GM23338 (cell line): ENCODE measurements at regions not wholly inside any gene's neighbourhood (a gene's known extent, or its start where the extent isn't known, plus 50 kb on each side); places are given as distances from the start of the nearest gene placed in this dataset.

Experiments
- ATAC-seq: fragments of 200-7000 bp; cut with Tn5 transposase; 3 replicates; pipeline ENCODE4 v1.9.1; 2020
- DNase-seq: peaks from one replicate; pipeline ENCODE4 v3.0.0-alpha.2; 2015; ENCODE audit warnings: low spot score
- H2AFZ ChIP-seq: fragments of 200-600 bp; sonication (generic); 2 replicates; pipeline ENCODE4 v1.8.0; 2016; ENCODE audit warnings: antibody characterized with exemption, mild to moderate bottlenecking, moderate library complexity
- H3F3A ChIP-seq: fragments of 200-600 bp; sonication (generic); replicated peaks from 2 replicates; pipeline ENCODE4 v1.8.0; 2017; ENCODE audit warnings: antibody characterized with exemption, mixed run types, low read depth
- H3K27ac ChIP-seq: fragments of 200-600 bp; sonication (generic); 2 replicates; pipeline ENCODE4 v1.6.1; 2016; ENCODE audit warnings: low read depth
- H3K27me3 ChIP-seq: fragments of 200-600 bp; sonication (generic); 2 replicates; pipeline ENCODE4 v1.8.0; 2016; ENCODE audit warnings: mild to moderate bottlenecking, mixed run types, moderate library complexity; ENCODE audit not compliant: insufficient read depth
- H3K36me3 ChIP-seq: fragments of 200-600 bp; sonication (generic); 2 replicates; pipeline ENCODE4 v1.8.0; 2016; ENCODE audit warnings: mild to moderate bottlenecking; ENCODE audit not compliant: insufficient read depth
- H3K4me1 ChIP-seq: fragments of 200-600 bp; sonication (generic); 2 replicates; pipeline ENCODE4 v1.8.0; 2016; ENCODE audit warnings: mild to moderate bottlenecking, moderate library complexity; ENCODE audit not compliant: insufficient read depth
- H3K4me2 ChIP-seq: fragments of 200-600 bp; sonication (generic); 2 replicates; pipeline ENCODE4 v1.7.1; 2017; ENCODE audit warnings: mixed run types
- H3K4me3 ChIP-seq: fragments of 200-600 bp; sonication (generic); 2 replicates; pipeline ENCODE4 v1.6.1; 2016; ENCODE audit warnings: mixed run types
- H3K79me2 ChIP-seq: fragments of 200-600 bp; sonication (generic); replicated peaks from 2 replicates; pipeline ENCODE4 v1.8.0; 2017; ENCODE audit warnings: mild to moderate bottlenecking; ENCODE audit not compliant: insufficient read depth
- H3K9me2 ChIP-seq: fragments of 200-600 bp; sonication (generic); 2 replicates; pipeline ENCODE4 v1.8.0; 2017; ENCODE audit not compliant: insufficient read depth
- H4K20me1 ChIP-seq: fragments of 200-600 bp; sonication (generic); replicated peaks from 2 replicates; pipeline ENCODE4 v1.8.0; 2017; ENCODE audit warnings: mild to moderate bottlenecking; ENCODE audit not compliant: insufficient read depth
- H3K27ac Mint-ChIP-seq: 2 replicates; pipeline ENCODE4 v1.8.0; 2020; ENCODE audit warnings: inconsistent platforms, mild to moderate bottlenecking, moderate library complexity, mixed read lengths
- H3K27me3 Mint-ChIP-seq: 3 replicates; pipeline ENCODE4 v1.8.0; 2022; ENCODE audit warnings: low read depth, mild to moderate bottlenecking, moderate library complexity, mixed read lengths, inconsistent platforms; ENCODE audit not compliant: insufficient read depth, poor library complexity
- H3K36me3 Mint-ChIP-seq: 3 replicates; pipeline ENCODE4 v1.8.0; 2021; ENCODE audit warnings: low read depth, mild to moderate bottlenecking, inconsistent platforms, moderate library complexity, mixed read lengths
- H3K4me1 Mint-ChIP-seq: 3 replicates; pipeline ENCODE4 v1.8.0; 2020; ENCODE audit warnings: mild to moderate bottlenecking, inconsistent platforms, mixed read lengths
- H3K4me3 Mint-ChIP-seq: 3 replicates; pipeline ENCODE4 v1.8.0; 2021; ENCODE audit warnings: moderate library complexity, mild to moderate bottlenecking, inconsistent platforms, mixed read lengths
- H3K9me3 Mint-ChIP-seq: 3 replicates; pipeline ENCODE4 v1.8.0; 2020; ENCODE audit warnings: moderate library complexity, mild to moderate bottlenecking, inconsistent platforms, mixed read lengths
- CREB1 ChIP-seq: fragments of 250-450 bp; sonication (Bioruptor Pico); IDR thresholded peaks from 2 replicates; pipeline ENCODE4 v1.5.0; 2020; ENCODE audit warnings: low read depth, mild to moderate bottlenecking, moderate library complexity
- EZH2 ChIP-seq: fragments of 200-600 bp; sonication (generic); IDR thresholded peaks from one replicate; pipeline ENCODE4 v1.8.0; 2017; ENCODE audit warnings: antibody characterized with exemption, mild to moderate bottlenecking, low read depth; ENCODE audit not compliant: unreplicated experiment
- EZH2phosphoT487 ChIP-seq: fragments of 200-600 bp; sonication (generic); IDR thresholded peaks from one replicate; pipeline ENCODE4 v1.8.1; 2018; ENCODE audit warnings: antibody characterized with exemption; ENCODE audit not compliant: unreplicated experiment
- JUNB ChIP-seq: IDR thresholded peaks from one replicate; pipeline ENCODE4 v1.6.1; 2016; ENCODE audit warnings: antibody characterized with exemption; ENCODE audit not compliant: unreplicated experiment
- NANOG ChIP-seq: IDR thresholded peaks from 2 replicates; pipeline ENCODE4 v1.6.1; 2016; ENCODE audit warnings: antibody characterized with exemption, borderline replicate concordance
- POLR2AphosphoS5 ChIP-seq: IDR thresholded peaks from 2 replicates; pipeline ENCODE4 v1.6.1; 2016; ENCODE audit warnings: antibody characterized with exemption, low read depth
- STAT1 ChIP-seq: IDR thresholded peaks from one replicate; pipeline ENCODE4 v1.6.1; 2016; ENCODE audit warnings: antibody characterized with exemption; ENCODE audit not compliant: unreplicated experiment
- ZNF114 ChIP-seq: fragments of 250-450 bp; sonication (Bioruptor Pico); IDR thresholded peaks from 2 replicates; pipeline ENCODE4 v1.5.0; 2020; ENCODE audit warnings: mild to moderate bottlenecking, moderate library complexity
- ZNF331 ChIP-seq: fragments of 250-450 bp; sonication (Bioruptor Pico); IDR thresholded peaks from 2 replicates; pipeline ENCODE4 v1.5.0; 2020; ENCODE audit warnings: low read depth, mild to moderate bottlenecking, moderate library complexity
- TF ChIP-seq, protein P1 (sequence below): fragments of 250-450 bp; sonication (Bioruptor Pico); IDR thresholded peaks from 2 replicates; pipeline ENCODE4 v1.5.0; 2020; ENCODE audit warnings: mild to moderate bottlenecking, moderate library complexity
- TF ChIP-seq, protein P2 (sequence below), 2 experiments: fragments of 200-600 bp in 1 of 2; sonication (generic) in 1 of 2; conservative IDR thresholded peaks; 2 replicates each; pipeline versions ENCODE4 v1.5.1 to v1.6.1; 2016 to 2017; ENCODE audit warnings: antibody characterized with exemption in 2 of 2, low read depth in 2 of 2, mild to moderate bottlenecking in 2 of 2, moderate library complexity in 1 of 2
- TF ChIP-seq, protein P3 (sequence below): IDR thresholded peaks from 2 replicates; pipeline ENCODE4 v1.6.1; 2016; ENCODE audit warnings: antibody characterized with exemption
- TF ChIP-seq, protein P4 (sequence below): IDR thresholded peaks from one replicate; pipeline ENCODE4 v1.6.1; 2018; ENCODE audit warnings: antibody characterized with exemption; ENCODE audit not compliant: unreplicated experiment

DNA sequence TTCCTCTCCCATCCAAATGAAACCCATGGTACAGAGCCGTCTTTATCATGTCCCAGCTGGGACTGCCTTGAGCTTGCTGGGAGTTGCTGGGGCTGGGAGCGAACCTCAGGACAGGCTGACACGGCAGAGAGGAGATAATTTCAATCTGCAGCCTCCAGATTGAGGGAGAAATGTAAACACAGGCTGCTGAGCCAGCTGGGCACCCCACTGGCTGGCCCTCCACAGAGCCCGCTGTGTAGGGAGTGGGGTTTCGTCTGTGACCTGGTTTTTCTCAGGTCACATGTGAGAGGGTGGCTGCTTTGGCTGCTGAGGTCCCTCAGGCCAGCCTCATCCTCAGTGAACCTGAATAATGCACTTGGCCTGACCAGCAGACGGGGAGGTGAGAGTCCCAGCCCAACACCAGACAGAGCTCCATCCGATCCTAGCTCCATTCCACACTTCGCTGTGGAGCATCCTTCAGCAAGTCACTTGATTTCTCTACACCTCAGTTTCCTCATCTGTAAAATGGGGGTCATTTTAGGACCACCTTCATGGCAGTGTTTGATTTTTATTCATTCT, 121.6 kb upstream of the MRPS22 start:
- H3K36me3 Mint-ChIP-seq: no peaks in the 10 kb centered on the region
- no peaks in the 10 kb centered on the region for H4K20me1 ChIP-seq
- H3K4me3 Mint-ChIP-seq: no peak overlapping the region
- TF ChIP-seq, protein P1, sequence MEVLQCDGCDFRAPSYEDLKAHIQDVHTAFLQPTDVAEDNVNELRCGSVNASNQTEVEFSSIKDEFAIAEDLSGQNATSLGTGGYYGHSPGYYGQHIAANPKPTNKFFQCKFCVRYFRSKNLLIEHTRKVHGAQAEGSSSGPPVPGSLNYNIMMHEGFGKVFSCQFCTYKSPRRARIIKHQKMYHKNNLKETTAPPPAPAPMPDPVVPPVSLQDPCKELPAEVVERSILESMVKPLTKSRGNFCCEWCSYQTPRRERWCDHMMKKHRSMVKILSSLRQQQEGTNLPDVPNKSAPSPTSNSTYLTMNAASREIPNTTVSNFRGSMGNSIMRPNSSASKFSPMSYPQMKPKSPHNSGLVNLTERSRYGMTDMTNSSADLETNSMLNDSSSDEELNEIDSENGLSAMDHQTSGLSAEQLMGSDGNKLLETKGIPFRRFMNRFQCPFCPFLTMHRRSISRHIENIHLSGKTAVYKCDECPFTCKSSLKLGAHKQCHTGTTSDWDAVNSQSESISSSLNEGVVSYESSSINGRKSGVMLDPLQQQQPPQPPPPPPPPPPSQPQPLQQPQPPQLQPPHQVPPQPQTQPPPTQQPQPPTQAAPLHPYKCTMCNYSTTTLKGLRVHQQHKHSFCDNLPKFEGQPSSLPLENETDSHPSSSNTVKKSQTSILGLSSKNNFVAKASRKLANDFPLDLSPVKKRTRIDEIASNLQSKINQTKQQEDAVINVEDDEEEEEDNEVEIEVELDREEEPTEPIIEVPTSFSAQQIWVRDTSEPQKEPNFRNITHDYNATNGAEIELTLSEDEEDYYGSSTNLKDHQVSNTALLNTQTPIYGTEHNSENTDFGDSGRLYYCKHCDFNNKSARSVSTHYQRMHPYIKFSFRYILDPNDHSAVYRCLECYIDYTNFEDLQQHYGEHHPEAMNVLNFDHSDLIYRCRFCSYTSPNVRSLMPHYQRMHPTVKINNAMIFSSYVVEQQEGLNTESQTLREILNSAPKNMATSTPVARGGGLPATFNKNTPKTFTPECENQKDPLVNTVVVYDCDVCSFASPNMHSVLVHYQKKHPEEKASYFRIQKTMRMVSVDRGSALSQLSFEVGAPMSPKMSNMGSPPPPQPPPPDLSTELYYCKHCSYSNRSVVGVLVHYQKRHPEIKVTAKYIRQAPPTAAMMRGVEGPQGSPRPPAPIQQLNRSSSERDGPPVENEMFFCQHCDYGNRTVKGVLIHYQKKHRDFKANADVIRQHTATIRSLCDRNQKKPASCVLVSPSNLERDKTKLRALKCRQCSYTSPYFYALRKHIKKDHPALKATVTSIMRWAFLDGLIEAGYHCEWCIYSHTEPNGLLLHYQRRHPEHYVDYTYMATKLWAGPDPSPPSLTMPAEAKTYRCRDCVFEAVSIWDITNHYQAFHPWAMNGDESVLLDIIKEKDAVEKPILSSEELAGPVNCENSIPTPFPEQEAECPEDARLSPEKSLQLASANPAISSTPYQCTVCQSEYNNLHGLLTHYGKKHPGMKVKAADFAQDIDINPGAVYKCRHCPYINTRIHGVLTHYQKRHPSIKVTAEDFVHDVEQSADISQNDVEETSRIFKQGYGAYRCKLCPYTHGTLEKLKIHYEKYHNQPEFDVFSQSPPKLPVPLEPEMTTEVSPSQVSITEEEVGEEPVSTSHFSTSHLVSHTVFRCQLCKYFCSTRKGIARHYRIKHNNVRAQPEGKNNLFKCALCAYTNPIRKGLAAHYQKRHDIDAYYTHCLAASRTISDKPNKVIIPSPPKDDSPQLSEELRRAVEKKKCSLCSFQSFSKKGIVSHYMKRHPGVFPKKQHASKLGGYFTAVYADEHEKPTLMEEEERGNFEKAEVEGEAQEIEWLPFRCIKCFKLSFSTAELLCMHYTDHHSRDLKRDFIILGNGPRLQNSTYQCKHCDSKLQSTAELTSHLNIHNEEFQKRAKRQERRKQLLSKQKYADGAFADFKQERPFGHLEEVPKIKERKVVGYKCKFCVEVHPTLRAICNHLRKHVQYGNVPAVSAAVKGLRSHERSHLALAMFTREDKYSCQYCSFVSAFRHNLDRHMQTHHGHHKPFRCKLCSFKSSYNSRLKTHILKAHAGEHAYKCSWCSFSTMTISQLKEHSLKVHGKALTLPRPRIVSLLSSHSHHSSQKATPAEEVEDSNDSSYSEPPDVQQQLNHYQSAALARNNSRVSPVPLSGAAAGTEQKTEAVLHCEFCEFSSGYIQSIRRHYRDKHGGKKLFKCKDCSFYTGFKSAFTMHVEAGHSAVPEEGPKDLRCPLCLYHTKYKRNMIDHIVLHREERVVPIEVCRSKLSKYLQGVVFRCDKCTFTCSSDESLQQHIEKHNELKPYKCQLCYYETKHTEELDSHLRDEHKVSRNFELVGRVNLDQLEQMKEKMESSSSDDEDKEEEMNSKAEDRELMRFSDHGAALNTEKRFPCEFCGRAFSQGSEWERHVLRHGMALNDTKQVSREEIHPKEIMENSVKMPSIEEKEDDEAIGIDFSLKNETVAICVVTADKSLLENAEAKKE: no peak
- TF ChIP-seq, protein P2, sequence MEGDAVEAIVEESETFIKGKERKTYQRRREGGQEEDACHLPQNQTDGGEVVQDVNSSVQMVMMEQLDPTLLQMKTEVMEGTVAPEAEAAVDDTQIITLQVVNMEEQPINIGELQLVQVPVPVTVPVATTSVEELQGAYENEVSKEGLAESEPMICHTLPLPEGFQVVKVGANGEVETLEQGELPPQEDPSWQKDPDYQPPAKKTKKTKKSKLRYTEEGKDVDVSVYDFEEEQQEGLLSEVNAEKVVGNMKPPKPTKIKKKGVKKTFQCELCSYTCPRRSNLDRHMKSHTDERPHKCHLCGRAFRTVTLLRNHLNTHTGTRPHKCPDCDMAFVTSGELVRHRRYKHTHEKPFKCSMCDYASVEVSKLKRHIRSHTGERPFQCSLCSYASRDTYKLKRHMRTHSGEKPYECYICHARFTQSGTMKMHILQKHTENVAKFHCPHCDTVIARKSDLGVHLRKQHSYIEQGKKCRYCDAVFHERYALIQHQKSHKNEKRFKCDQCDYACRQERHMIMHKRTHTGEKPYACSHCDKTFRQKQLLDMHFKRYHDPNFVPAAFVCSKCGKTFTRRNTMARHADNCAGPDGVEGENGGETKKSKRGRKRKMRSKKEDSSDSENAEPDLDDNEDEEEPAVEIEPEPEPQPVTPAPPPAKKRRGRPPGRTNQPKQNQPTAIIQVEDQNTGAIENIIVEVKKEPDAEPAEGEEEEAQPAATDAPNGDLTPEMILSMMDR (conservative IDR thresholded peaks at IDR 0.05; ENCODE audit: low read depth in 2 of 2): no peak
- TF ChIP-seq, protein P3, sequence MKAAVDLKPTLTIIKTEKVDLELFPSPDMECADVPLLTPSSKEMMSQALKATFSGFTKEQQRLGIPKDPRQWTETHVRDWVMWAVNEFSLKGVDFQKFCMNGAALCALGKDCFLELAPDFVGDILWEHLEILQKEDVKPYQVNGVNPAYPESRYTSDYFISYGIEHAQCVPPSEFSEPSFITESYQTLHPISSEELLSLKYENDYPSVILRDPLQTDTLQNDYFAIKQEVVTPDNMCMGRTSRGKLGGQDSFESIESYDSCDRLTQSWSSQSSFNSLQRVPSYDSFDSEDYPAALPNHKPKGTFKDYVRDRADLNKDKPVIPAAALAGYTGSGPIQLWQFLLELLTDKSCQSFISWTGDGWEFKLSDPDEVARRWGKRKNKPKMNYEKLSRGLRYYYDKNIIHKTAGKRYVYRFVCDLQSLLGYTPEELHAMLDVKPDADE: no peak
- TF ChIP-seq ZNF331 (CRISPR knock-in tag): no peak
- TF ChIP-seq JUNB: no peak
- no peak for TF ChIP-seq EZH2phosphoT487
- TF ChIP-seq NANOG: no peak
- no peak for TF ChIP-seq ZNF114 (CRISPR knock-in tag)
- no peak for TF ChIP-seq CREB1
- TF ChIP-seq EZH2: no peak
- TF ChIP-seq STAT1: no peak
- TF ChIP-seq, protein P4, sequence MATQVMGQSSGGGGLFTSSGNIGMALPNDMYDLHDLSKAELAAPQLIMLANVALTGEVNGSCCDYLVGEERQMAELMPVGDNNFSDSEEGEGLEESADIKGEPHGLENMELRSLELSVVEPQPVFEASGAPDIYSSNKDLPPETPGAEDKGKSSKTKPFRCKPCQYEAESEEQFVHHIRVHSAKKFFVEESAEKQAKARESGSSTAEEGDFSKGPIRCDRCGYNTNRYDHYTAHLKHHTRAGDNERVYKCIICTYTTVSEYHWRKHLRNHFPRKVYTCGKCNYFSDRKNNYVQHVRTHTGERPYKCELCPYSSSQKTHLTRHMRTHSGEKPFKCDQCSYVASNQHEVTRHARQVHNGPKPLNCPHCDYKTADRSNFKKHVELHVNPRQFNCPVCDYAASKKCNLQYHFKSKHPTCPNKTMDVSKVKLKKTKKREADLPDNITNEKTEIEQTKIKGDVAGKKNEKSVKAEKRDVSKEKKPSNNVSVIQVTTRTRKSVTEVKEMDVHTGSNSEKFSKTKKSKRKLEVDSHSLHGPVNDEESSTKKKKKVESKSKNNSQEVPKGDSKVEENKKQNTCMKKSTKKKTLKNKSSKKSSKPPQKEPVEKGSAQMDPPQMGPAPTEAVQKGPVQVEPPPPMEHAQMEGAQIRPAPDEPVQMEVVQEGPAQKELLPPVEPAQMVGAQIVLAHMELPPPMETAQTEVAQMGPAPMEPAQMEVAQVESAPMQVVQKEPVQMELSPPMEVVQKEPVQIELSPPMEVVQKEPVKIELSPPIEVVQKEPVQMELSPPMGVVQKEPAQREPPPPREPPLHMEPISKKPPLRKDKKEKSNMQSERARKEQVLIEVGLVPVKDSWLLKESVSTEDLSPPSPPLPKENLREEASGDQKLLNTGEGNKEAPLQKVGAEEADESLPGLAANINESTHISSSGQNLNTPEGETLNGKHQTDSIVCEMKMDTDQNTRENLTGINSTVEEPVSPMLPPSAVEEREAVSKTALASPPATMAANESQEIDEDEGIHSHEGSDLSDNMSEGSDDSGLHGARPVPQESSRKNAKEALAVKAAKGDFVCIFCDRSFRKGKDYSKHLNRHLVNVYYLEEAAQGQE: no peak
- no peak for TF ChIP-seq POLR2AphosphoS5
- H3K4me3 ChIP-seq: no peak overlapping the region
- no peaks in the 10 kb centered on the region for H3K4me1 ChIP-seq
- H3K27ac Mint-ChIP-seq: no peak overlapping the region
- no peak for DNase-seq
- no peak overlapping the region for H3K27ac ChIP-seq
- H3K27me3 ChIP-seq: no peaks in the 10 kb centered on the region
- H3K27me3 Mint-ChIP-seq: peaks cover 4% of the 10 kb centered on the region
- H3F3A ChIP-seq: no peaks in the 10 kb centered on the region
- no peak overlapping the region for H2AFZ ChIP-seq
- no peak for ATAC-seq
- no peaks in the 10 kb centered on the region for H3K79me2 ChIP-seq
- H3K9me2 ChIP-seq: no peaks in the 10 kb centered on the region
- H3K36me3 ChIP-seq: no peaks in the 10 kb centered on the region
- no peaks in the 10 kb centered on the region for H3K9me3 Mint-ChIP-seq
- H3K4me1 Mint-ChIP-seq: no peaks in the 10 kb centered on the region
- H3K4me2 ChIP-seq: no peak overlapping the region
